OCI-LY3 (cell line): ENCODE measurements at regions not wholly inside any gene's neighbourhood (a gene's known extent, or its start where the extent isn't known, plus 50 kb on each side); places are given as distances from the start of the nearest gene placed in this dataset.

Source experiments
- CTCF ChIP-seq: fragments of 200-600, 300-600 bp; sonication (generic); IDR thresholded peaks from 2 replicates; pipeline ENCODE4 v1.5.1; 2014; ENCODE audit warnings: antibody characterized with exemption, low read length, low read depth
- EZH2phosphoT487 ChIP-seq: fragments of 200-600 bp; shearing (Covaris generic); IDR thresholded peaks from 2 replicates; pipeline ENCODE4 v1.6.1; 2018; ENCODE audit warnings: antibody characterized with exemption, mixed run types, low read depth

DNA sequence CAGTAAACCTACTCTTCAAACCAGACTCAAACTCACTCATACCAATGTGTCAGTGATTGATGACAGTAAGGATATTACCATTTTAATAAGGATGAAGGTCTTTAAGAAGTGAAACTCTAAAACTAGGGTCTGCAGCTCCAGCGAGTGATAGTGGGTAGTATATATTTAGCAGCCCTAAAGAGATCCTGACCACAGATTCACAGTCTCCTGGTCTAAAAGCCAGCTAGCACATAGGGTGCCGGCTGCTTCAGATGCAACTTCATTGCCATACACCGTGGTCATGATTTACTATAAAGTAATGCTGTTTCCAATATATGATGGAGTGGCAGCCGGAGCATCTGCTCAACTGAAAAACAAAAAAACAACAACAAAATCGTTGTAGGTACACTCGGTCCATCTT lies 99.6 kb upstream of the MDM1 start:
- TF ChIP-seq CTCF (no peak), EZH2phosphoT487 (no peak)
